A549 (cell line): ENCODE measurements at regions not wholly inside any gene's neighbourhood (a gene's known extent, or its start where the extent isn't known, plus 50 kb on each side); places are given as distances from the start of the nearest gene placed in this dataset.

Experiments used
- ELK1 ChIP-seq: fragments of 150-350 bp; IDR thresholded peaks from 2 replicates; pipeline ENCODE4 v1.6.1; 2014; ENCODE audit warnings: low read depth, mild to moderate bottlenecking, low read length
- EP300 ChIP-seq, 2 experiments: fragments of >200 bp; sonication (Bioruptor Twin); formaldehyde crosslinking; IDR thresholded peaks; 2 replicates in 1 of 2; 3 replicates in 1 of 2; pipeline ENCODE4 v1.6.1; 2016 to 2017
- ESRRA ChIP-seq: fragments of 150-350 bp; IDR thresholded peaks from 2 replicates; pipeline ENCODE4 v1.6.1; 2014; ENCODE audit warnings: mild to moderate bottlenecking, low read length, borderline replicate concordance
- TF ChIP-seq, protein P1 (sequence below): IDR thresholded peaks from 2 replicates; pipeline ENCODE4 v1.6.1; 2012
- TF ChIP-seq, protein P2 (sequence below): fragments of >200 bp; sonication (Bioruptor Twin); formaldehyde crosslinking; IDR thresholded peaks from 3 replicates; pipeline ENCODE4 v1.5.1; 2016

GRCh38 chr9:81190659-81191058 is 498.7 kb downstream of the TLE1 start:
- TF ChIP-seq ELK1 (no peak), ESRRA (no peak), EP300 (IDR thresholded peaks at IDR 0.05) (no peak)
- TF ChIP-seq, protein P1, sequence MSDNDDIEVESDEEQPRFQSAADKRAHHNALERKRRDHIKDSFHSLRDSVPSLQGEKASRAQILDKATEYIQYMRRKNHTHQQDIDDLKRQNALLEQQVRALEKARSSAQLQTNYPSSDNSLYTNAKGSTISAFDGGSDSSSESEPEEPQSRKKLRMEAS, result no peak
- TF ChIP-seq, protein P2, sequence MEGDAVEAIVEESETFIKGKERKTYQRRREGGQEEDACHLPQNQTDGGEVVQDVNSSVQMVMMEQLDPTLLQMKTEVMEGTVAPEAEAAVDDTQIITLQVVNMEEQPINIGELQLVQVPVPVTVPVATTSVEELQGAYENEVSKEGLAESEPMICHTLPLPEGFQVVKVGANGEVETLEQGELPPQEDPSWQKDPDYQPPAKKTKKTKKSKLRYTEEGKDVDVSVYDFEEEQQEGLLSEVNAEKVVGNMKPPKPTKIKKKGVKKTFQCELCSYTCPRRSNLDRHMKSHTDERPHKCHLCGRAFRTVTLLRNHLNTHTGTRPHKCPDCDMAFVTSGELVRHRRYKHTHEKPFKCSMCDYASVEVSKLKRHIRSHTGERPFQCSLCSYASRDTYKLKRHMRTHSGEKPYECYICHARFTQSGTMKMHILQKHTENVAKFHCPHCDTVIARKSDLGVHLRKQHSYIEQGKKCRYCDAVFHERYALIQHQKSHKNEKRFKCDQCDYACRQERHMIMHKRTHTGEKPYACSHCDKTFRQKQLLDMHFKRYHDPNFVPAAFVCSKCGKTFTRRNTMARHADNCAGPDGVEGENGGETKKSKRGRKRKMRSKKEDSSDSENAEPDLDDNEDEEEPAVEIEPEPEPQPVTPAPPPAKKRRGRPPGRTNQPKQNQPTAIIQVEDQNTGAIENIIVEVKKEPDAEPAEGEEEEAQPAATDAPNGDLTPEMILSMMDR, result no peak
